T-cell (primary cell): ENCODE measurements at regions not wholly inside any gene's neighbourhood (a gene's known extent, or its start where the extent isn't known, plus 50 kb on each side); places are given as distances from the start of the nearest gene placed in this dataset.

Experiments used
- ATAC-seq, 4 experiments: fragments of 200-7000 bp in 3 of 4; fragments of 150-1000 bp in 1 of 4; cut with Tn5 transposase; replicated peaks in 1 of 4; 1 replicate in 3 of 4; 2 replicates in 1 of 4; pipeline ENCODE4 v1.10.0; 2021; ENCODE audit warnings: moderate library complexity in 3 of 4, mild to moderate bottlenecking in 2 of 4, moderate number of reproducible peaks in 1 of 4
- CTCF ChIA-PET, 2 donors: fragments of 300-600 bp; sonication (Branson Sonifier 250); formaldehyde crosslinking; loops; one replicate each; lab custom pipeline; 2022; ENCODE audit warnings: antibody characterized with exemption in 2 of 2; lab: Charles Lee
- POLR2A ChIA-PET, 2 donors: fragments of 300-600 bp; sonication (Branson Sonifier 250); formaldehyde crosslinking; loops; one replicate each; lab custom pipeline; 2022; ENCODE audit warnings: antibody characterized with exemption in 2 of 2; lab: Charles Lee
- DNase-seq, 35 experiments: peaks; one replicate each; pipeline versions ENCODE4 v3.0.0 to v3.0.0-alpha.2; 2013 to 2023
- H3K27ac ChIP-seq: one replicate; pipeline ENCODE4 v1.5.1; 2013; ENCODE audit warnings: low read length
- H3K27me3 ChIP-seq, 2 experiments: replicated peaks in 1 of 2; 1 replicate in 1 of 2; 2 replicates in 1 of 2; pipeline versions ENCODE4 v1.6.1 to v1.7.0; 2013; ENCODE audit warnings: low read length in 1 of 2, mixed read lengths in 1 of 2; ENCODE audit not compliant: control insufficient read depth in 2 of 2, insufficient read depth in 2 of 2; ENCODE audit errors: extremely low read depth in 1 of 2
- H3K36me3 ChIP-seq, 2 donors: 1 replicate in 1 of 2; 2 replicates in 1 of 2; pipeline versions ENCODE4 v1.6.1 to v1.7.0; 2013; ENCODE audit warnings: low read length in 1 of 2; ENCODE audit not compliant: control insufficient read depth in 2 of 2, insufficient read depth in 1 of 2; ENCODE audit errors: extremely low read depth in 1 of 2
- H3K4me1 ChIP-seq, 2 experiments: 1 replicate in 1 of 2; 2 replicates in 1 of 2; pipeline versions ENCODE4 v1.6.1 to v1.7.0; 2013; ENCODE audit warnings: low read length in 2 of 2, mixed read lengths in 1 of 2; ENCODE audit not compliant: insufficient read depth in 2 of 2, control insufficient read depth in 1 of 2; ENCODE audit errors: extremely low read depth in 1 of 2
- H3K4me3 ChIP-seq, 2 donors: 1 replicate in 1 of 2; 2 replicates in 1 of 2; pipeline versions ENCODE4 v1.5.1 to v1.7.0; 2013; ENCODE audit warnings: mild to moderate bottlenecking in 2 of 2, low read length in 1 of 2, moderate library complexity in 1 of 2; ENCODE audit not compliant: control insufficient read depth in 1 of 2; ENCODE audit errors: extremely low read depth in 1 of 2
- H3K9me3 ChIP-seq: 2 replicates; pipeline ENCODE4 v1.7.0; 2013
- H3K27ac Mint-ChIP-seq, 2 donors: one replicate each; pipeline ENCODE4 v1.8.0; 2020 to 2021; ENCODE audit warnings: mild to moderate bottlenecking in 2 of 2, mixed read lengths in 2 of 2
- H3K27me3 Mint-ChIP-seq, 2 donors: one replicate each; pipeline ENCODE4 v1.8.0; 2021 to 2022; ENCODE audit warnings: mixed read lengths in 2 of 2
- H3K36me3 Mint-ChIP-seq: one replicate; pipeline ENCODE4 v1.8.0; 2021; ENCODE audit warnings: mixed read lengths
- H3K4me1 Mint-ChIP-seq, 3 donors: one replicate each; pipeline ENCODE4 v1.8.0; 2020 to 2022; ENCODE audit warnings: mixed read lengths in 3 of 3, mild to moderate bottlenecking in 1 of 3
- H3K4me3 Mint-ChIP-seq, 3 donors: one replicate each; pipeline ENCODE4 v1.8.0; 2020 to 2022; ENCODE audit warnings: mild to moderate bottlenecking in 3 of 3, mixed read lengths in 3 of 3, moderate library complexity in 3 of 3
- H3K9me3 Mint-ChIP-seq, 3 donors: one replicate each; pipeline ENCODE4 v1.8.0; 2020 to 2022; ENCODE audit warnings: mixed read lengths in 3 of 3
- WGBS: methylation state at CpG from one replicate; pipeline ENCODE4 v1.1.5; 2013; ENCODE audit warnings: missing lambda C conversion rate; ENCODE audit not compliant: insufficient coverage; 5-methylcytosine and 5-hydroxymethylcytosine counted together

GRCh38 chr3:104588442-104588841, 778.3 kb upstream of the ALCAM start:
- Histone ChIP-seq H3K36me3 (no peaks in the 10 kb centered on the region), H3K9me3 (no peaks in the 10 kb centered on the region), H3K27ac (no peak overlapping the region), H3K4me3 (no peak overlapping the region), H3K4me1 (no peaks in the 10 kb centered on the region), H3K27me3 (no peaks in the 10 kb centered on the region)
- DNase-seq (no peak), ATAC-seq (no peak)
- H3K27ac Mint-ChIP-seq: no peak overlapping the region
- H3K9me3 Mint-ChIP-seq: no peaks in the 10 kb centered on the region
- peaks cover 5 to 6% of the 10 kb centered on the region in 2 donors for H3K27me3 Mint-ChIP-seq
- POLR2A ChIA-PET: no interaction called here
- H3K4me1 Mint-ChIP-seq: peaks cover 0 to 6% (median 0%) of the 10 kb centered on the region in 3 donors
- H3K4me3 Mint-ChIP-seq: no peak overlapping the region
- CTCF ChIA-PET: no interaction called here
- WGBS: no CpG with 5 or more reads among the region's 3 CpGs
- no peaks in the 10 kb centered on the region for H3K36me3 Mint-ChIP-seq

GRCh38 chr3:104591776-104592175, 774.9 kb upstream of the ALCAM start:
- ChIA-PET CTCF (no interaction called here), POLR2A (no interaction called here)
- Histone ChIP-seq H3K36me3 (no peaks in the 10 kb centered on the region), H3K4me1 (no peaks in the 10 kb centered on the region), H3K27me3 (no peaks in the 10 kb centered on the region), H3K4me3 (no peak overlapping the region), H3K9me3 (no peaks in the 10 kb centered on the region), H3K27ac (no peak overlapping the region)
- Mint-ChIP-seq H3K27ac (no peak overlapping the region), H3K4me3 (no peak overlapping the region), H3K36me3 (no peaks in the 10 kb centered on the region), H3K4me1 (peaks cover 0 to 6% (median 0%) of the 10 kb centered on the region in 3 donors), H3K9me3 (no peaks in the 10 kb centered on the region), H3K27me3 (peaks cover 0 to 4% of the 10 kb centered on the region in 2 donors)
- DNase-seq (no peak), ATAC-seq (no peak)
- WGBS: no CpG with 5 or more reads among the region's 3 CpGs

GRCh38 chr3:104594491-104594890, 772.2 kb upstream of the ALCAM start:
- ChIA-PET CTCF (no interaction called here), POLR2A (no interaction called here)
- Histone ChIP-seq H3K9me3 (no peaks in the 10 kb centered on the region), H3K4me3 (no peak overlapping the region), H3K4me1 (no peaks in the 10 kb centered on the region), H3K27ac (no peak overlapping the region), H3K36me3 (no peaks in the 10 kb centered on the region), H3K27me3 (no peaks in the 10 kb centered on the region)
- Mint-ChIP-seq H3K4me1 (peaks cover 0 to 6% (median 0%) of the 10 kb centered on the region in 3 donors), H3K4me3 (no peak overlapping the region), H3K27me3 (no peaks in the 10 kb centered on the region), H3K27ac (no peak overlapping the region), H3K36me3 (no peaks in the 10 kb centered on the region), H3K9me3 (no peaks in the 10 kb centered on the region)
- WGBS: no CpG with 5 or more reads among the region's 2 CpGs
- ATAC-seq (no peak), DNase-seq (no peak)

GRCh38 chr3:104596054-104596453, 770.7 kb upstream of the ALCAM start:
- Histone ChIP-seq H3K36me3 (no peaks in the 10 kb centered on the region), H3K9me3 (no peaks in the 10 kb centered on the region), H3K4me3 (no peak overlapping the region), H3K27ac (no peak overlapping the region), H3K4me1 (no peaks in the 10 kb centered on the region), H3K27me3 (no peaks in the 10 kb centered on the region)
- Mint-ChIP-seq H3K36me3 (no peaks in the 10 kb centered on the region), H3K4me1 (peaks cover 0 to 6% (median 0%) of the 10 kb centered on the region in 3 donors), H3K4me3 (no peak overlapping the region), H3K27ac (no peak overlapping the region), H3K9me3 (no peaks in the 10 kb centered on the region), H3K27me3 (no peaks in the 10 kb centered on the region)
- ChIA-PET CTCF (interaction anchor here (0.7 to 1.5 kb wide), 5 partner anchors 10 to 923 kb away, joined by 3 to 7 read pairs (median 3); no protein-coding TSS in a partner anchor), POLR2A (no interaction called here)
- DNase-seq (no peak), ATAC-seq (no peak)
- 100% methylated on average over 1 of the region's 2 CpGs for WGBS

GRCh38 chr3:104596551-104596950, 770.2 kb upstream of the ALCAM start:
- peaks cover 0 to 6% (median 0%) of the 10 kb centered on the region in 3 donors for H3K4me1 Mint-ChIP-seq
- Histone ChIP-seq H3K36me3 (no peaks in the 10 kb centered on the region), H3K4me3 (no peak overlapping the region), H3K4me1 (no peaks in the 10 kb centered on the region), H3K27ac (no peak overlapping the region), H3K9me3 (no peaks in the 10 kb centered on the region), H3K27me3 (no peaks in the 10 kb centered on the region)
- H3K27me3 Mint-ChIP-seq: no peaks in the 10 kb centered on the region
- ATAC-seq (peak in 1 of 4 experiments; percentile 41), DNase-seq (peak in 1 of 35 experiments; percentile 47)
- no CpG with 5 or more reads among the region's 2 CpGs for WGBS
- H3K4me3 Mint-ChIP-seq: no peak overlapping the region
- CTCF ChIA-PET: interaction anchor here (0.7 to 1.5 kb wide), 5 partner anchors 9 to 923 kb away, joined by 3 to 7 read pairs (median 3); no protein-coding TSS in a partner anchor
- no peak overlapping the region for H3K27ac Mint-ChIP-seq
- H3K36me3 Mint-ChIP-seq: no peaks in the 10 kb centered on the region
- POLR2A ChIA-PET: no interaction called here
- H3K9me3 Mint-ChIP-seq: no peaks in the 10 kb centered on the region

GRCh38 chr3:104598848-104599511, 767.7 kb upstream of the ALCAM start:
- Mint-ChIP-seq H3K27ac (no peak overlapping the region), H3K4me1 (no peaks in the 10 kb centered on the region), H3K27me3 (peaks cover 2 to 4% of the 10 kb centered on the region in 2 donors), H3K4me3 (no peak overlapping the region), H3K9me3 (no peaks in the 10 kb centered on the region), H3K36me3 (no peaks in the 10 kb centered on the region)
- DNase-seq: no peak
- H3K4me3 ChIP-seq: no peak overlapping the region
- H3K9me3 ChIP-seq: no peaks in the 10 kb centered on the region
- ChIA-PET POLR2A (no interaction called here), CTCF (interaction anchor here in 1 of 2 donors (0.7 to 1.2 kb wide), 2 partner anchors 769 to 1298 kb away, joined by 3 to 4 read pairs; no protein-coding TSS in a partner anchor)
- no peaks in the 10 kb centered on the region for H3K36me3 ChIP-seq
- H3K27ac ChIP-seq: no peak overlapping the region
- 67% methylated on average over 2 of the region's 6 CpGs for WGBS
- no peak for ATAC-seq
- no peaks in the 10 kb centered on the region for H3K4me1 ChIP-seq
- no peaks in the 10 kb centered on the region for H3K27me3 ChIP-seq
